GM20431 (cell line): ENCODE measurements at regions not wholly inside any gene's neighbourhood (a gene's known extent, or its start where the extent isn't known, plus 50 kb on each side); places are given as distances from the start of the nearest gene placed in this dataset.

Experiments used
- in situ Hi-C: fragments of 300-500 bp; cut with MseI, MboI; formaldehyde crosslinking; loops from one replicate; pipeline ENCODE4 v1.15.0; 2020; ENCODE audit warnings: low sequenced_read_pairs; ENCODE audit not compliant: unreplicated experiment

GRCh38 chr5:118696076-118696475, 292.3 kb downstream of the DTWD2 start:
- in situ Hi-C loops: no loop called here

DNA sequence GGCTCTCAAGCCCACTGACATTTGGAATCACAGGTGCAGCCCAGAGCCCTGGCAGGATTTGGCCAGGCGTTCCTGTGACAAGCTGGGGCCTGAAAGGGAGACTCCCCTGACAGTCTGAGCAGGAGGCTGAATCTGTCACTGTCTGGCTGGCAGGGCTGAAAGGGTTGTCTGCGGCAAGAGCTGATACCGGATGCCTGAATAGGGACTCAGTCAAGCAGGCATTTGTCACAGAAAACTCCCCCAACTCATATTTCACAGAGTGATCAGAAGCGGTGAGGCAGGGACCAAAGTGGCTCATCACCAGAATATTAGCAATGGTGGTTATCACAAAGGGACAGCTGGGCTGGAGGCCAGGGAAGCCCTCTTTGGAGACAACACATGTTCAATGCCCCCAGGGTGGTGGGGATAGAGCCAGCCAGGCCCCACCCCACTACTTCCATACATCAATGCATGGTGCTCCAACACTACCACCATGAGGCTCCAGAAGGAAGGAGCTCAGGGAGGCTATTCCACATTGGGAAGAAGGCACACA, 295.5 kb downstream of the DTWD2 start:
- in situ Hi-C loops: no loop called here

GRCh38 chr5:118687661-118688621, 300.4 kb downstream of the DTWD2 start:
- in situ Hi-C loops: no loop called here

DNA sequence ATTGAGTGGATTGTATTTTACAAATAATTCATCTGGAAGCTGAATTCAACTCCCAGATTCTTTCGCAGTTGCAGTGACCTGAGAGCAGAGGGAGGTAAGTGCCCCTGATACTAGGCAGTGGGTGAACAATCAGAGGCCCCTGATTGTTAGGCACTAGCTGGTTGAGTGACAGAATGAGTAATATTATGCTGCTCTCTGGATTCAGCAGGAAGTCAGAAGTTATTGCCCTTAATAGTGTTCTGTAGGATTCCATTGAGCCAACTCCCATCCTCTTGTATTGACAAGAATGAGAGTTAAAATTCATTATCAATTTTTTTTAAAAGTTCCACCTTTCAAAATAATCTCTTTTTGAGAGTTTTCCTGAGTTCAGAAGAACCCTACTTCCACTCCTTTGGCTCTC, 301.2 kb downstream of the DTWD2 start:
- in situ Hi-C loops: no loop called here

DNA sequence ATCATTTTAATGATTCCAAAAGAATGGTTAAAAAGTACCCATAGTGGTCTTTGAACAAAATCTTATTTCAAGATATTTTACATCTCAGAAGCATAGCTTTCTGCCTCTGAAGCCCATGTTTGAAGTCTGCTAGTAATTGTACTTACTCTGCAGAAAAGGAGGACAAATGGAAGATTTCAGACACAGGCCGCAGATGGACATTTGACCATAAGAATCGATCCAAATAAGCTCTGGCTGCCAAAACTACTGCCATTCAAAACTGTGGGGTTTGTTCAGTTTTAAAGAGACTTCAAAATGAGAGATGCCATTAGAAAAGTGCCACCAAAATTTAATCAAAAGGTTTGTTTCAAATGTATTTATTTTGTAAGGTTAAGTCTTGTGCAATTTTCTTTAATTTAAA, 306.7 kb downstream of the DTWD2 start:
- in situ Hi-C loops: no loop called here

DNA sequence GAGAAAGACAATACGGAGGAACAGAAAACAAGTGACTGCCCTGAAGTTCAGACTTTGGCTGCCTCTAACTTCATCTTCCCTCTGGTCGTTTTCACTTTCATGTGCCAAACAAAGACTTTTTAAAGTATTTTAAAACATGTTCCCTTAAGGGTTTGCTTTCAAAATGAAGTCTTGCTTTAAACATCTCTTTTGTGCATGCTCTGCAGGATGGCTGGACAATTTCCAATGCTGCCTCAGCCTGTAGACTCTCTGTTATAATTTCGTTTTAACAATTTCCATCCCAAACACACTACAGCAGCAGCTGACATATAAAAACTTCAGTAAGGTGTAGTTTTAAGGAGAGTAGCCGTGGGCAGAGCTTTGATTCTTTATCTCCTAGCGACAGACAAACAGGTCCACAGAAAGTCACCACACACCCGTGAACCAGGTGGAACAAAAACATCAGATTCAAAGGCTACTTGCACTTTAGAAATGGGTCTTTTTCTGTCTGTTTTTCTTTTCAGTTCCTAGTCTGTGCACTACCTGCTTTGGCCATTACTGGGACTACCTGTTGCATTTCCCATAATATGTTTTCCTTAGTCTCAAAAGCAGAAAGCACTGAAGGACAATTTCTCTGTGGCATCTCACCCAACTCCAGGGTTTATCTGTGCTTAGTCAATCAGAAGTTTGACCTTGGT, 308.9 kb downstream of the DTWD2 start:
- in situ Hi-C loops: no loop called here

- in situ Hi-C loops: no loop called here
Observed at GRCh38 chr5:118678746-118679145, 309.6 kb downstream of the DTWD2 start.

DNA sequence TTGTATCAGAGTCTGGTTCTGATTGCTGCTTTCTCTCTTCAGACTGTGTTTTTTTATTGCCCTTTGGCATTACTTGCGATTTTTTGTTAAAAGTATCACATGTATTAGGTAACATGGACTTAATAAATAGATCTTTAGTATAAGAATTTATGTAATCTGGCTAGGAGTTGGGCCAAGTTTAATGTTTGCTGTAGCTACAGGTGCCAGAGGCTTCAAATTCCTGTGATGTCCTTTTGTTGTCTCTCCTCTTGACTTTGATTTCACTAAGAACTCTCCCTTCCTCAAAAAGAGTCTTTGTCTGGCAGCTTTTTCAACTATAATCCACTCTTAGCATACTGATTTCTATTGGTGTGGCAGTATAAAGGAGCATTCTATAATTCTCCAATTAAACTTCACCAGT, 313.1 kb downstream of the DTWD2 start:
- in situ Hi-C loops: no loop called here

GRCh38 chr5:118657576-118657975, 330.8 kb downstream of the DTWD2 start:
- in situ Hi-C loops: no loop called here

DNA sequence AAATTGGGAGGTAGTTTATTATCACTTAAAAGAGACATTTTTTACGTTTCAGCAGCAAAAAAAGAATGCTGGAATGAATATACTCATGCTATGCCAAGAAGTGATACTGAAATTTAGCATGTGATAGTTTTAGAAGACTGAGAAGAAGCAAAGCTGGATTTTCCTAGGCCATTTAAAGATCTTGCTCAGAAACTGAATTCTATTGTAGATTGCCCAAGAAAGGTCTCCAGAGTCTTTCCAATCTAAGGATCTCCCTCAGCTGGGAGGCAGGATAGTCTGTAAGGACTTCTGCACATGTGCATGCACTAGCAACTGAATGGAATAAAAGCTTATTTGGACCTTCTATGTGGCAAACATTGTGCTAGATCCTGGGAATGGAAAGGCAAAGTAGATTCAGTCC, 334.5 kb downstream of the DTWD2 start:
- in situ Hi-C loops: no loop called here

DNA sequence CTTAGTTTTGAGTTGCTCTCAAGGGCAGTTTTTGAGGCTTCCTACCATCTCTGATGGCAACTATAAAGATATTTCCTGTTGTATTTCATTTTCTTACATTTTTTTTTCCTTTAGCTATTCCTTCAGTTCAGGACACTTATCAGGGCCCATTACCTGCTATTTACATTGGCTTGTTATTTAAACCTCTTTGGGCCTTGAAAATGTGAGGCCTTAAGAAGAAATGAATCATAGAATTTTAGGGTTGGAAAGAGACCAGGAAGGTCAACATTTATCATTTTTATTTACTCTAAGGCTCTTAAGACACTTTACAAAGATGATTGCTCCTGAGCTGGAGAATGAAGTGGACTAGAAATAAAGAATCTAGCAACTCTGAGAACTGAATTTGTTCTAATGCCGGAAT, 335.2 kb downstream of the DTWD2 start:
- in situ Hi-C loops: no loop called here

DNA sequence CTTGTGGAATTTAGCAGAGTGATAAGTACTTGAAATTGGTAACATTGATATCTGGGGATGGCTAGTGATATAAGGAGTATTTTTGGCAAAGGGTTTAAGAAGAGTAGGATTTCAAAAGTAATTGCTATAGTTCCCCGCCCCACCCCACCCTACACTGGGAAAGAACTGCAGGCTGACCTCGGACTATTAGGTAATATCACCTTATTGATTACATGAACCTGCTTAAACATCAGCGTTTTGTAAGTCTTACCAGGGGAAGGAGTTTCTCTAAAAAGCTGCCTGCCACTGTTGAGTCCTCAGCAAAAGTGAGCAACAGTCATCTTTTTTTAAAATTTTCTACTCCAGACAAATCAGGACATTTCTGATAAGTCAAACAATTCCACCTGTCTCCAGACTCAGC, 337.3 kb downstream of the DTWD2 start:
- in situ Hi-C loops: no loop called here

DNA sequence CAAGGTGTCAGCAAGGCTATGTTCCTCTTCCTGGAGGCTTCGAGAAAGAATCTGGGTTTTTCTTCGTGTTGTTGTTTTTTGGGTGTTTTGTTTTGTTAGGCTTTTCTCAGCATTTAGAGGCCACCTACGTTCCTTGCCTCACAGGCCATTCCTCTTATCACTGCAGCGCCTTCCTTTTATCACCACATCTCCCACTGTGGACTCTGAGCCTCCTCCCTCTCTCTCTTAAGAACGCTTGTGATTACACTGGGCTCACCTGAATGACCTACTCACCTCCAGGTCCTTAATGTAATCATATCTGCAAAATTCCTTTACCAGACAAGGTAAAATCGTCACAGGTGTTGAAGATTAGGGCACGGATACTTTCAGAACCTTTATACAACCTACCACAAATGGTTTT, 340.8 kb downstream of the DTWD2 start:
- in situ Hi-C loops: no loop called here

DNA sequence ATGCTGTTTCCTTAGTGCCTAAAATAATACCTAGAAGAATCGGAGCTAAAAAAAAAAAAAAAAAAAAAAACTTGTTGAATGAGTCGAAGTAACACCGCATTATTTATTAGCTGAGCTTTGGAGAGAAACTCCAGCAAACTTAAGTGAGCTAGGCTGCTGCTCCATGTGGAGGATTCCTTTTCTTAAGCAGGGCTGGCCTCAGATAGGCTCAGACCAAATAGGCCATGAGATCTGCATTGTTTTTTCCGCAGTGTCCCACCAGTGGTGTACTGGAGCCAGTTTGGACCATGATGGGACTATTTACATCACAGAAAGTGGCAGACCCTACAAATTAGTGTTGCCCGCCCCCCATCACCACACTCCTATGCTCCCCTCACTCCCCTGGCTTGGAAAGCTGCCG, 341.4 kb downstream of the DTWD2 start:
- in situ Hi-C loops: no loop called here

GRCh38 chr5:118637947-118638670, 350.2 kb downstream of the DTWD2 start:
- in situ Hi-C loops: no loop called here

DNA sequence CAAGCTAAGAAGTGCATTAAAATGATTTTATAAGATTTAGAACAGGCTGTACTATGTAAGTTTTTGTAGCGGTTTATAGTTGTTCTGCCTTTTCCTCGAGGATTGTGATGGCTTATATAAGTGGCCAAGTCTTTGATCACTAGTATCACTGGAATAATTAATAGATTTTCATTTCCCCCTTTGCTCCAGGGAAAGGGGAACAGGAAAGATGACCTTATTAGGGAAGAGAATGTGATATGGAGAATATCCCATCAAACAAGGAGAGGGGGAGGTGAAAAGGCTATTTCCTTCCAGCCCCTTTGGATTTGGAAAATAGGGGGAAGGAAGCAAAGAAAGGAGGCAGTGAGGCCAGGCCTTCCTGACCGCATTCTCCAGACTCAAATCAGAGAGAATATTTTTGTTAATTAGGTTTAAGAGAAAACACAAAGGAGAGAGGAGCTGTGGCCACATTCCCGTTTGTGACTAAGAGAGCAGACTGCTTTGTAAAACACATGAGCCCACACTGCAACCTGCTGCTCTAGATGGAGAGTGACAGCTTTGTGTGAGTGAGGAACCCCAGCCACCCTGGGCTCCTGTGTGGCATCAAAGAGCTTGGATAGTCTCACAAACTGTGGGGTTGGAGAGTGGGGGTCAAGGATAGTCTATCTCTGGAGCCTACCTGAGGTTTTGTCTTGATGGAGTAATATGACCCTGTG, 359.5 kb downstream of the DTWD2 start:
- in situ Hi-C loops: no loop called here

DNA sequence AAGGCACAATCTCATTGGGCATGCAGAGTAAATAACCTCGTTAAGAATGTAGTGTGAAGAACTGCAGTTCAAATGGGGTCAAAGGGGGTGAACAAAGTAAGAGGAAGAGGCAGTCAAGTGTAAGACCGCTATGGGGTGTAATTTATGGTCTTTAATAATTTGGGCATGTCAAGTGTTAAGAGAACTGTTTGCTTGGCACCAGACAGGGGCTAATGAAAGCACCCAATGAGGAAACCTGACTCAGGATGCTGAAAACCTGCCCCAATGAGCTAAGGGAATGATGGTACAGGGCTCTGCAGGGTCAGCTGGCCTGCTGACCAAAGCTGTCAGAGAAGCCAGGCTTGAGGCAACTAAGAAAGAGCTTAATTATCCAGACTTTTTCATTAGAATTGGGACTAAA, 368.1 kb downstream of the DTWD2 start:
- in situ Hi-C loops: no loop called here

DNA sequence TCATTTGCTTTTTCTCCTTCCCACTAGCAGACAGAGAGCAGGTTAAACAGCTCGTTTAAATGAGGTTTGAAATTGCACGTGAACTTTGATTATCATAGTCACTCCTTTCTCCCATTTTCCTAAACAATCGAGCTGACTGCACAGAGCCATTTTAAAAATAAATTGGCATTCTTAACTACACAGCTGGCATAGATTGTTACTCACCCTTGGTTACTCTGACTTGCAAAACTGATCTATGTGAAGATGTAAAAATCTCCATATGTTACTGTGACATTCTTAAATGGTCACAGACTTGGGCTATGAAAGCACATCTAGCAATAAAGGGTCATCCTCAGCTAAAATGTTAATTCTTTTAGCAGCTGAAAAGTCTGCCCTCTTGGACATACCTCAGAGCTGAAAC, 368.5 kb downstream of the DTWD2 start:
- in situ Hi-C loops: no loop called here

DNA sequence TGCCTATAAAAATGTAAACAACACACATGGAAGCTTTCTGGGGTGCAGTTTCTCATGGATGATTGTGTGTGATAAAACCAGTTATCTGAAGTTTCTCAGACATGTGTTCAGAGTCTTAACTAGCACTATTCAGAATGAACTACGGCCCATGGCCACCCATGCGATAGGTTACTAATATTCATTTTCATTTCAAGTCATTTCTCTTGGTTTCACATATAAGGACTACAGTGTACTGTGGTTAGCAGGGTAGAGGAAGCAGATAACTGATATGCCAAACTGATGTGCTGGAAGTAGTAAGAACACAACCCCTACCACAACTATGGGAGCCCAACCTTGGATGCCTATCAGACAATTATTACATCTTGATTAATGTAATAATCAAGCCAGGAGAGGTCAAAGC, 372.1 kb downstream of the DTWD2 start:
- in situ Hi-C loops: no loop called here
